ENCODE measurements at regions not wholly inside any gene's neighbourhood (a gene's known extent, or its start where the extent isn't known, plus 50 kb on each side); places are given as distances from the start of the nearest gene placed in this dataset.

GRCh38 chr4:17397611-17398010 is 114.3 kb downstream of the QDPR start:
- TF ChIP-seq CTCF (IDR thresholded peaks at IDR 0.05): no peak

- no peak for TF ChIP-seq CTCF (IDR thresholded peaks at IDR 0.05)
Observed at GRCh38 chr4:17385403-17385802, 126.5 kb downstream of the QDPR start.

- TF ChIP-seq CTCF (IDR thresholded peaks at IDR 0.05): no peak
Observed at GRCh38 chr4:17380347-17380746, 131.5 kb downstream of the QDPR start.

- TF ChIP-seq CTCF (IDR thresholded peaks at IDR 0.05): no peak
Observed at GRCh38 chr4:17376205-17376604, 135.7 kb downstream of the QDPR start.

- no peak for TF ChIP-seq CTCF (IDR thresholded peaks at IDR 0.05)
Observed at GRCh38 chr4:17373666-17374065, 138.2 kb downstream of the QDPR start.

- no peak for TF ChIP-seq CTCF (IDR thresholded peaks at IDR 0.05)
Observed at GRCh38 chr4:17370818-17371217, 141.1 kb downstream of the QDPR start.

- no peak for TF ChIP-seq CTCF (IDR thresholded peaks at IDR 0.05)
Observed at GRCh38 chr4:17368408-17368807, 143.5 kb downstream of the QDPR start.

GRCh38 chr4:17367201-17367600 is 144.7 kb downstream of the QDPR start:
- TF ChIP-seq CTCF (IDR thresholded peaks at IDR 0.05): no peak
